Gastrocnemius medialis (tissue), 4 donors: ENCODE measurements at regions not wholly inside any gene's neighbourhood (a gene's known extent, or its start where the extent isn't known, plus 50 kb on each side); places are given as distances from the start of the nearest gene placed in this dataset.

Source experiments
- CTCF ChIP-seq, 5 experiments: fragments of 450-650 bp in 3 of 5; fragments of 200-600 bp in 2 of 5; sonication (generic) in 2 of 5; IDR thresholded peaks in 4 of 5; conservative IDR thresholded peaks in 1 of 5; 1 replicate in 4 of 5; 2 replicates in 1 of 5; pipeline ENCODE4 v1.5.1; 2016 to 2019; ENCODE audit warnings: antibody characterized with exemption in 5 of 5, mild to moderate bottlenecking in 3 of 5, moderate library complexity in 3 of 5
- POLR2A ChIP-seq, 2 donors: fragments of 450-650 bp; IDR thresholded peaks; one replicate each; pipeline ENCODE4 v1.6.1; 2017; ENCODE audit warnings: antibody characterized with exemption in 2 of 2, mild to moderate bottlenecking in 2 of 2, moderate library complexity in 2 of 2

- TF ChIP-seq CTCF (IDR thresholded peaks at IDR 0.05 in 4 of 5, conservative IDR thresholded peaks at IDR 0.05 in 1 of 5) (no peak), POLR2A (IDR thresholded peaks at IDR 0.05) (no peak)
Measured at GRCh38 chr2:5368263-5368662, 323.9 kb upstream of the SOX11 start.
